HG03469 (cell line): ENCODE measurements at regions not wholly inside any gene's neighbourhood (a gene's known extent, or its start where the extent isn't known, plus 50 kb on each side); places are given as distances from the start of the nearest gene placed in this dataset.
"Not testable (repeated sequence)": the region's sequence is repeated elsewhere in the genome, so short reads cannot be mapped to it uniquely, and the experiment has no call there.

ENCODE experiments used
- ATAC-seq: cut with Tn5 transposase; IDR thresholded peaks from one replicate; pipeline ENCODE4 v1.9.1; 2021; ENCODE audit warnings: mild to moderate bottlenecking, moderate library complexity, moderate number of reproducible peaks; ENCODE audit not compliant: unreplicated experiment

DNA sequence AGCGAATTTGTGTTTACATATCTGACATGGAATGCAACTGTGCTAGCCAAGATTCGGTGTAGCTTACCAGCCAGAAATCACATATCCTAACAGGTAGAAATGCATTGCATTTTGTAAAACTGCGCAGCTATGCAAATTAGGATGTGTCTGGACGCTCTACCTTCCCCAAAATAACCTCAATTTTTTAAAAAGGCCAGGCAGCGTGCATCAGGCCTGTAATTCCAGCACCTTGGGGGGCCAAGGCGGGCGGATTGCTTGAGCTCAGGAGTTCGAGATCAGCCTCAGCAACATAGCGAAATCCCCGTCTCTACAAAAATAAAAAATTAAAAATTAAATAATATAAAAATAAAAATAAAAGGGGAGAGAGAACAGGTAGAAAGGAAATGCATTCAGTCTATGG, 305.0 kb downstream of the TYW1 start:
- ATAC-seq = no peak

DNA sequence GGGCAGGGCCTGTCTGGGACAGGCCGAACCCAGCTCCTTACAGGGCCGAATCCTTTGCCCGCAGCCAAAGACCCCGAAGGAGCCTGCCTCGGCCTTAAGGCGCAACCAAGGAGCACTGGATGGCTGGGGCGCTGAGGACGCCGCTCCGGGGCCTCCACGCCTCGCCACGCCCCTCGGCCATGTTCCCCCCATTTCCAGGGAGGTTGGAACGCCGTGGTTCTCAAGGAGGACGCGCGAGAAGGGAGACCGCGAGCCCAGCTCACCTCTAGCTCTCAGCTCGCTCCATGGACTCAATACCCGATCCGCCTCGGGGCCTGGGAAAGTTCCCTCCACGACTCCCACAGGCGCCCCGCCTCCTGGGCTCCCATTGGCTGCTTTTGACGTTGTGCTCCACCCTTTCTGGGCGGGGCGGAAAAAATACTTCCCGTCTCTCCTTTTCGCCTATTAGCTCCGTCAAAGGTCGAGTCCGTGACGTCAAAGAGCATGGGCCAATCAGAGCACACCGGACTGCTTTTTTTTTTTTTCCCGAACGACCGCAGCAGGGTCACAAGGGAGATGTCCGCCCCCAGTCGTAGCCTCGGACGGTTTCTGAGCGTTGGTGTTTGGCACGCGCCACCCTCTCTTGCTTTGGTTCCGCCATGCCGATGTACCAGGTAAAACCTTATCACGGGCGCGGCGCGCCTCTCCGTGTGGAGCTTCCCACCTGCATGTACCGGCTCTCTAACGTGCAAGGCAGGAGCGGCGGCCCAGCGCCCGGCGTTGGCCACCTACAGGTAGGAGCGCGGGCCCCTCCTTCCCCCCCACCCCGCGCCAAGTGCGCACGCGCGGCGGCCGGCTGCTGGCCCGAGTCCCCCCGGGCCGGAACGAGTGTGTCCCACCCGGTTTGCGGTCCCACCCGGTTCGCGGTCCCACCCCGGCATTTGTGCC, 305.7 kb downstream of the TYW1 start:
- peak; percentile 68 for ATAC-seq

DNA sequence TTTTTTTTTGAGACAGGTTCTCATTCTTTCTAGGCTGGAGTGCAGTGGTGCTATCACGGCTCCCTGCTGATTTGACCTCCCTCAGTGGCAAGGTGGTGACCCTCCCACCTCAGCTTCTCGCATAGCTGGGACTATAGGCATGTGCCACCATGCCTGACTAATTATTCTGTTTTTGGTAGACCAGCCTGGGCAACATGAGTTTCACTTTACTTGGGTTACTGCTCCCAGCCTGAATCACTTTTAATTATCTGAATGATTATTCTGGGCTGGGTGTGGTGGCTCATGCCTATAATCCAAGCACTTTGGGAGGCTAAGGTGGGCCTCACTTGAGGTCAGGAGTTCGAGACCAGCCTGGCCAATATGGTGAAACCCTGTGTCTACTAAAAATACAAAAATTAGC, 308.2 kb downstream of the TYW1 start:
- ATAC-seq = not testable (repeated sequence)

DNA sequence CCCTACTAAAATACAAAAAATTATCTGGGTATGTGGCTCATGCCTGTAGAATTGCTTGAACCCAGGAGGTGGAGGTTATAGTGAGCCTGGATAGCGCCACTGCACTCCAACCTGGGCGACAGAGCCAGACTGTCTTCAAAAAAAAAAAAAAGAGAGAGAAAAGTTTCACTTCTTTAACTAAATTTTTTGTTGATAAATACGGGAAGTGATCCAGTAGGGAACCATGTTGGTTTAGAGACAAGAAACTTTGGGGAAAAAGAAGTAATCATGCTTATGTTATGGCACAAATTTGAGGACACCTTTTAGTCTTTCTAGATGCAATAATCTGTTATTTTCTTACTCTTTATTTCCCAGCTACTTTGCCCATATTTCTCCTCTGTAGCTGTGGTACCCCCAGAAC, 309.7 kb downstream of the TYW1 start:
- no peak for ATAC-seq

DNA sequence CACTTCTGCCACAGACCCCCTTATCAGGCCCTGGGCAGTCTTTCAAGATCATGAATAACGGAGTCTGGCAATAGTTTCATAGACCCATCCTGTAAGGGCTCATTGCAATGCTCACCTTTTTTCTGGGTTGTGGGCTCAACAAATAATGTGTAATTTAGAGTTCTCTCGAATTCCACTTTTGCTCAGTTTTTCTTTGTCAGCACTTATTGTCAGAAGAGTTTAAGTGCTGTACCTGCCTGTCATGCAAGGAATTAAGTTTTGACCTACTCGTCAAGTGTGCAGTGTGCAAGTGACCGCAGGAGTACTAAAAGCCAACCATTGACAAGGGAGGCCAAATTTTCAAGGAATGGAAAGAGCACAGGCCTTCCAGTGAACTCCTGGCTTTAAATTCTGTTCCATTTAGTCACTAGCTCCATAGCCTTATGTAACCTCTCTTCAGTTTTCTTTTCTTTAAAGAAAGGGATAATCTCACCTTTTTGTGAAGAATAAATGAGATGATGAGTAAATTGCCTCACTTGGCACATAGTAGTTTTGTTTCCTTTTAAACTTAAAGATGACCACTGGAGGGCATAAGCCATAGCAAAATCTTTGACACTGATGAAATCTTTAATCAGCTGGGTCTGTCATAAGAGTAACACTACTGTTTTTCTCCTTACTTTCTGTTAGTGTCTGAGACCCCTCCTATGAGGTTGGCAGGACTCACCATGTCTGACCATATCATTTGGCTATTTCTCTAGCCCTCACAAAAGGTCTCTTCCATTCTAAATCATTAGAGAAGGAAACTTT, 313.3 kb downstream of the TYW1 start:
- ATAC-seq = no peak

DNA sequence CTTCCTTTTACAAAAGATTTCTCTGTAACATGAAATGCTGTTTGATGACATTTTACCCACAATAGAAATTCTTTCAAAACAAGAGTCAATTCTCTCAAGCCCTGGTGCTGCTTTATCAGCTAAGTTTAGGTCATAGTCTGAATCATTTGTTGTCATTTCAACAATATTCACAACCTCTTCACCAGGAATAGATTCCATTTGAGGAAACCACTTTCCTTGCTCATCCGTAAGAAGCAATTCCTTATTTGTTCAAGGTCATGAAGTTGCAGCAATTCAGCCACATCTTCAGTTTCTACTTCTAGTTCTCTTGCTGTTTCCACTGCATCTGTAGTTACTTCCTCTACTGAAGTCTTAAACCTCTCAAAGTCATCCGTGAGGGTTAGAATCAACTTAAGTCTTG, 315.3 kb downstream of the TYW1 start:
- ATAC-seq = no peak

DNA sequence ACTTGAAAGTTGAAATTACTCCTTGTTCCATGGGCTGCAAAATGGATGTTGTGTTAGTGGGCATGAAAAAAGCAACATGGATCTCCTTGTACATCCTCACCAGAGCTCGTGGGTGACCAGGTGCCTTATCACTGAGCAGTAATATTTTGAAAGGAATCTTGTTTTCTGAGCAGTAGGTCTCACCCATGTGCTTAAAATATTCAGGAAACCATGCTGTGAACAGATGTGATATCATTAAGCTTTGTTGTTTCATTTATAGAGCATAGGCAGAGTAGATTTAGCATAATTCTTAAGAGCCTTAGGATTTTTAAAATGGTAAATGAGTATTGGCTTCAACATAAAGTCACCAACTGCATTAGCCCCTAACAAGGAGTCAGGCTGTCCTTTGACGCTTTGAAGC, 316.6 kb downstream of the TYW1 start:
- no peak for ATAC-seq

DNA sequence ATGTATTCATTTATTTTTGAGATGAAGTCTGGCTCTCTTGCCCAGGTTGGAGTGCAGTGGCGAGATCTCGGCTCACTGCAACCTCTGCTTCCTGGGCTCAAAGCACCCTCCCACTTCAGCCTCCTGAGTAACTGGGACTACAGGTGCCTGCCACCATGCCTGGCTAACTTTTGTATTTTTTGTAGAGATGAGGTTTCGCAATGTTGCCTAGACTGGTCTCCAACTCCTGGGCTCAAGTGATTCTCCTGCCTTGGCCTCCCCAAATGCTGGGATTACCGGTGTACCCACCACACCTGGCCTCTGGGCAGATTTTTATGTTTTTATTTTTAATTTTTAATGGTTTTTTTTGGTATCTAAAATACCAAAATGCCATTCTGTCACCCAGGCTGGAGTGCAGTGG, 320.3 kb downstream of the TYW1 start:
- not testable (repeated sequence) for ATAC-seq

DNA sequence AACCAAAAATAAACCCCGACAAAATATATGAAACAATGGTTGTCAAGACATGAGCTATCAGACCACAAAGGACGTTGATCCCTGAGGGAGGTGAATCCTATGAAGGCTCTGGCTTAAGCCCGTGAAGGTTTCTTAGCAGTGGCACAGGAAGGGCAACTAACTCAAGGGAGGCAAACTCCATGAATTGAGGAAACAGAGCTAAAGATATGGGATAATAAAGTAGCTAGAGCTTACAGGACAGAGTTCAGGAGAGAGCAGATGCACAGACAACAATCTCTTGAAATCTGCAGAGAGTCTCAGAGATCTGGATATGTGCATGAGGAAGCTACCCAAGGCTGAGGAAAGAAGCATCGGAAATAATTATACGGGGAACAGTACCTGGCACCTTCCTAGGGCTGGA, 331.6 kb downstream of the TYW1 start:
- ATAC-seq = not testable (repeated sequence)

DNA sequence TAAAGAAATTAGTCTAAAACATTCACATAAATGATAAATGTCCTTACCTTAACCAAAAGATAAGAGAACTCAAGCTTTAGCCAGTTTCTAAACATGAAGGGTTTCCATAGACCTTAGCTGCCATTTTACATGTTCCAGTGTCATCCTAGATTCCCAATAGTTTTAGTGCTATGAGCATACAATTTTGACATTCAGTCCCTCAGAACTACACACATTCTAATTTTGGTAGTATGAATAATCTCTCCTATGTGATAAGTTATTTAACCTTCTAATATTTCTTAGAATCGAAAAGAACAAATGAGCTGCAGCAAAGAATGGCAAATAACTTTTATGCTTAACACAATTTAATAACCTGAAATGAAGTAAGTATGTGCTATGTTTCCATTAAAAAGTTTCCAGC, 338.5 kb downstream of the TYW1 start:
- not testable (repeated sequence) for ATAC-seq

DNA sequence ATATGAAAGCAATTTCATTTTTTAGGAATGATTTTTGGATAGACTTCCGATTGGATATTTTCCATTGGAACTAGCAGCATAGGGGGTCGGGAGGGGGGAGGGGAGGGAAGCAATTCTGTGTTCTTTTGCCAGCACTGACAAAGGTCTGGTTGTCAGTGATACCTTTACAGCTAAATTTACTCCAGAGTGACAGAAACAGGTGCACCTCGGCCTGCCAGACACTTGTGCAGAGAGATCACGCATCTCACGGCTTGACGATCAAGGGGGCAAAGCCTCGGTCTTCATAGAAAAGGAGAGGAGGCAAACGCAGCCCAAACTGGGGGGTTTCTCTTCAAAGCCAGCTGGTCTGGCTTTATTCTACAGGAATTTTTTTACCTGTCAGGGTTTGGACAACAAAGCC, 339.0 kb downstream of the TYW1 start:
- not testable (repeated sequence) for ATAC-seq

DNA sequence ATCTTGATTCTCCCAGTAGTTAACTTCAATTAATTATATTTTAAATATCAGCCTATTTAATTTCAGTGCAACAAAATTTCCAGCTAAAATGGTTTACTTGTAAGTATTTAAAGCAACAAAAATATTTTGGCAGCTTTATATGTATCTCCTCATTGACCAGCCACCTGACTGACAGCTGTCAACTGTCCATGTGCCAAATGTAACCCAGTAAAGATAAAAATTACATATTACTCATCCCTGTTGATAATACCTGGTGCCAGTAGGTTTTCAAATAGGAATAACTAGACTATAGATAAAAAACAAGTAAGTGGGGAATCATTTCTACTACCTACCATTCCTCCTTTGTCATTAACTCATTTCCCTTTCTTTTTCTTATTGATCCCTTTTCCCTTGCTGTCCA, 341.9 kb downstream of the TYW1 start:
- not testable (repeated sequence) for ATAC-seq

DNA sequence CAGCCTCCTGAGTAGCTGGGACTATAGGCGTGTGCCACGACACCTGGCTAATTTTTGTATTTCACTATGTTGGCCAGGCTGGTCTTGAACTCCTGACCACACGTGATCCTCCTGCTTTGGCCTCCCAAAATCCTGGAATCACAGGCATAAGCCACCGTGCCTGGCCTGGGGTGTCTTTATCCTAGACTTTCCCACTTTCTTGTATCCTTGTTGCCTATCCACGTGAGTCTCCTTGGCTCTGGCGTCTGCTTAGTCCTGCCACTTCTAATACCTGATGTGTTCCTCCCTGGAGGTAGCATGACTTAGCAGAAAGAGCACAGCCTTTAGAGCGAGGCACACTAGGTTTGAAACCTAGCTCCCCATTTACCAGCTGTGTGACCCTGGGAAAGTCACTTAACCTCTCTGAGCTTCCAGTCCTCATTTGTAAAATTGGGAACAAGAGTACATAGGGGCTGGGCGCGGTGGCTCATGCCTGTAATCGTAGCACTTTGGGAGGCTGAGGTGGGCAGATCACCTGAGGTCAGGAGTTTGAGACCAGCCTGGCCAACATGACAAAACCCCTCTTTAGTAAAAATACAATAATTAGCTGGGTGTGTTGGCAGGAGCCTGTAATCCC, 344.6 kb downstream of the TYW1 start:
- no peak for ATAC-seq

DNA sequence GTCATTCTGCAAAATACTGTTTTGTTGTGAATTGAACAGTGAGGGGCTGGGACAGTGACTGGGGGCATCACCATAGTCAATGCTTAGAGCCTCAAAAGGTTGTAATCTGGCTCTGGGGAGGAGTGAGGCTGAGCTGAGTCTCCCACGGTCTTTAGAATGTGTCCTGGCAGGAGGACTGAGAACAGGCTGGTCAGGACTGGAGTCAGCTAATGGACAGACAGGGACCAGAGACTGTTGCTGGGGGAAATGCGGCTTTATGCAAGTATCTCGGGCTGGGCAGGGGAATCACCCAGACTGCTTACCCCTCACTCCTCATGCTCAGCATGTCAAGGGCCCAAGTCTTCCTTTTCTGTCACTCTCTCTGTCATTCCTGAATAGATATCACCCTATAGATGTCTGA, 346.5 kb downstream of the TYW1 start:
- no peak for ATAC-seq

DNA sequence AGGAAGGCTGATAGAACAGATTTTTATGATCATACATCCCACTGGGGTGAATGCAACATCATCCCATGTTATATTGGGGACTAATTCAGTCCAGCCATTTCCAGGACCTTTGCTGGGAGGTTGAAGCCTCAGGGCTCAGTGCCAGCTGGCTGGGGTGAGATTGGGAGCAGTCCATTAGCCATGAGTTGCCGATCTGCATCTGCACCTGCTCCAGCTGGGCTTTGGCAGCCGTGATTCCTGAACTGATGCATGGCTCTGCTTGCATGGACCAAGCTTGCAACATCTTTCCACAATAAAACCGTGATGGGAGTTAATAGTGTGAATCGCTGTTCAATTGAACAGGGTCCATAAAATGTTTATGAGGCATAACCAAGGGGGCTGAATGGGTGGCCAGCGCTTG, 346.9 kb downstream of the TYW1 start:
- no peak for ATAC-seq

DNA sequence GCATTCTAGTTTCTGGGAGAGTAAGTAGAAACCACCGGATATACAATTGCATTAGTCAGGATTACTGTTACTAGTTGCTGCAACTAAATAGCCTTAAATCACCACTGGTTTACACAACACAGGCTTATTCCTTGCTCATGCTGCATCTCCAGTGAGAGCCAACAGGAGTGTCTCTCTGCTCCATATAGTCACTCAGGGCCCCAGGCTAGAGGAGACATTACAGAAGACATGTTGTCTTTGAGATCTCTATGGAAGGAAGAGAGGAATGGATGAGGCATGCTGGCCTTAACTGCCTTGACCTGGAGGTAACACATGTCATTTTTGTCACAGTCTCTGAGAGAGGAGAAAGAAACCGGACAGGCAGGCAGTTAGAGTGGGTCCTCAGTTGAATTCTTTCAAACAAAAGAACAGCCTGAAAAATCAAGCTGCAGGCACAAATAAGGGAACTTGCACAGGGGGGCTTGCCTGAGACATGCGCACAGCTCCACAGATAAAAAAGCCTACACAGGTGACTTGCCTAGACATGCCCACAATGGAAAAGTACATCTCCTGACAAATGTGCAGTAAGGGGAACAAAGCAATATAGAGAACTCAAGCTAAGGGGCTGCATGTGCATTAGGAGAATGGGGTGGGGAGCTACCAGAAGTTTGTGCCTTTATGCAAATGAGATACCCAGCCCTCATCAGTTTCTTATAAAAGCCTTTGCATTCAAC, 348.0 kb downstream of the TYW1 start:
- no peak for ATAC-seq

DNA sequence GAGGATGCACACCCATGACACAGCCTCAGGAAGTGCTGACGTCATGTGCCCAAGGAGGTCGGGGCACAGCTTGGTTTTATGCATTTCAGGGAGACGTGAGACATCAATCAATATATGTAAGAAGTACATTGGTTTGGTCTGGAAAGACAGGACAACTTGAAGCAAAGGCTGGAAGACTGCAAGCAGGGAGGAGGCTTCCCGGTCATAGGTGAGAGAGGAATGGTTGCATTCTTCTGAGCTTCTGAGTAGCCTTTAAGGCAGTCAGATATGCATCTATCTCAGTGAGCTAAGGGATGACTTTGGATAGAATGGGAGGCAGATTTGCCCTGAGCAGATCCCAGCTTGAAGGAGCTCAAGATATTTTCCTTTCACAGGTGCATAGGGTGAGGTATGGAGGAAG, 349.5 kb downstream of the TYW1 start:
- no peak for ATAC-seq

DNA sequence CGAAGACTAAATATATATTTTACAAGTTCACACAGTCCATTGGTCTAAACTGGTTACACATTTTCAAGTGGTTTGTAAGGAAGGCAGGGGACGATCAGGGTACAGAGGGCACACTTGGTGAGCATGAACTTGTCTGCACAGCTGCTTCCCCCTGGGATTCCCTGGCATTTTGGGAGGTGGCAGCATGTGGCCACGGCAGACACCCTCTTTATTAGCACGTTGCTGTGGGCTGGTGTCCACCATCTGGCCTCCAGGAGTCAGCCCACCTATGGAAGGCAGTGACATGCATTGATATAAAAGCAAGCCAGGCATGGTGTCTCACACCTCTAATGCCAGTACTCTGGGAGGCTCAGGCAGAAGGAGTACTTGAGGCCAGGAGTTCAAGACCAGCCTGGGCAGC, 350.2 kb downstream of the TYW1 start:
- ATAC-seq = no peak

DNA sequence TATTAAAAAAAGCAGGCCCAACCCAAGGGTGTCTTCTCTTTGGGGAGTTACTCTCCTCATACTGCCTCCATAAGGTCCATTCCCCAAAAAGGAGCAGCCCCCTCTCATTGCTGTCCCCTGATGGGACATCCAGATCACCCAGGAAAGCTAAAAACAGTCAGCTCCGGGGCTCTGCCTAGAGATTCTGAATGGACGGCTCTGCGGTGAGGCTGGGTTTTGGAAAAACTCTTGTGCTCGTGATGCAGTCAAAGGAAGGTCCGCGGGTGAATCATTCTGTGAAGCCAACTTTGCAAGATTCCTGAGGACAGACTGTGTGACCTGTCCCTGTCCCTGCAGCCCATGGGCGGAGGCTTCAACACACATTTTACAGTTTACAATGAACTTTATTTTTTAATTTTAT, 351.5 kb downstream of the TYW1 start:
- ATAC-seq = no peak

DNA sequence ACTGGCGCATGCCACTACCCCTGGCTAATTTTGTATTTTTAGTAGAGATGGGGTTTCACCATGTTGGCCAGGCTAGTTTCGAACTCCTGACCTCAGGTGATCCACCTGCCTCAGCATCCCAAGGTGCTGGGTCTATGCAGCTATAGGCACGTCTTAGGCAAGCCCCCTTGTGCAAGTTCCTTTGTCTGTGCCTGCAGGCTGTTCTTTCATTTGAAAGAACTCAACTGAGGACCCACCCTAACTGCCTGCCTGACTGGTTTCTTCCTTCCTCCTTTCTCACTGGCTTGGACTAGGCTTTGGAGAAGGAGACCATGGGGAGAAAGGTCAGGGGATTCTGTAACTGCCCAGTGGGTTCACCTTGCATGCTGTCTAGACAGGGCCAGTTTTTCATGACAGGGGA, 361.0 kb downstream of the TYW1 start:
- not testable (repeated sequence) for ATAC-seq

DNA sequence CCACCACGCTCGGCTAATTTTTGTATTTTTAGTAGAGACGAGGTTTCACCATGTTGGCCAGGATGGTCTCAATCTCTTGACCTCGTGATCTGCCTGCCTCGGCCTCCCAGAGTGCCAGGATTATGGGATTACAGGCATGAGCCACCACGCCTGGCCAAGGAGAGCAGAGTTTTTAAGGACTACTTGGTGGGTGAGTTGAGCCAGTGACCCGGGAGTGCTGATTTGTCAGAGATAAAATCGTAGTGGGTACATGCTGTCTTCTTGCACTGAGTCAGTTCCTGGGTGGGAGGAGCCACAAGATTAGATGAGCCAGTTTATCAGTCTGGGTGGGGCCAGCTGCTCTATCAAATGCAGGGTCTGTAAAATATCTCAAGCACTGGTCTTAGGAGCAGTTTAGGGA, 361.7 kb downstream of the TYW1 start:
- ATAC-seq = not testable (repeated sequence)
